HCT116 (cell line): ENCODE measurements at regions not wholly inside any gene's neighbourhood (a gene's known extent, or its start where the extent isn't known, plus 50 kb on each side); places are given as distances from the start of the nearest gene placed in this dataset.

Experiments
- ATAC-seq: fragments of 200-7000 bp; cut with Tn5 transposase; 2 replicates; pipeline ENCODE4 v1.9.1; 2020; ENCODE audit warnings: mild to moderate bottlenecking, moderate library complexity
- BruUV-seq: library from RNA; stranded (reverse); fragments of 400-500 nt; replicated peaks from 2 replicates; lab custom pipeline; 2021; lab: Mats Ljungman, UMichigan
- CTCF ChIA-PET: fragments of 300-600 bp; sonication (Branson Sonifier 250); formaldehyde crosslinking; loops from one replicate; lab custom pipeline; 2021; ENCODE audit warnings: antibody characterized with exemption; lab: Charles Lee
- POLR2A ChIA-PET: fragments of 300-600, 350-600 bp; sonication (Branson Sonifier 250); formaldehyde crosslinking; loops from one replicate; lab custom pipeline; 2021; ENCODE audit warnings: antibody characterized with exemption; lab: Charles Lee
- RAD21 ChIA-PET, 2 experiments: fragments of 300-600 bp; sonication (Branson Sonifier 250); formaldehyde crosslinking; loops; one replicate each; lab custom pipeline; 2023; ENCODE audit warnings: low total read pairs in 2 of 2; ENCODE audit not compliant: uncharacterized antibody in 2 of 2, unreplicated experiment in 2 of 2, low non-redundant PET in 1 of 2; lab: Charles Lee
- DNase-seq: peaks from one replicate; pipeline ENCODE4 v3.0.0-alpha.2; 2010; ENCODE audit warnings: low read depth, low spot score
- H2AFZ ChIP-seq: fragments of 200-600 bp; shearing (Covaris generic), sonication (generic); 2 replicates; pipeline ENCODE4 v1.6.1; 2017; ENCODE audit warnings: low read depth, mixed run types, mixed read lengths, antibody characterized with exemption, low read length; ENCODE audit not compliant: poor library complexity, severe bottlenecking
- H3K27ac ChIP-seq: 2 replicates; pipeline ENCODE4 v1.5.1; 2012; ENCODE audit warnings: low read depth, low read length
- H3K27me3 ChIP-seq: fragments of 200-600 bp; sonication (generic); 2 replicates; pipeline ENCODE4 v1.6.1; 2016; ENCODE audit warnings: mixed run types, low read length, mixed read lengths; ENCODE audit not compliant: insufficient read depth
- H3K36me3 ChIP-seq, 2 experiments: fragments of 200-500 bp in 1 of 2; fragments of 200-600 bp in 1 of 2; sonication (Bioruptor generic) in 1 of 2; sonication (generic) in 1 of 2; 2 replicates each; pipeline versions ENCODE4 v1.5.1 to v1.6.1; 2014 to 2016; ENCODE audit warnings: low read length in 2 of 2, inconsistent platforms in 1 of 2, mixed read lengths in 1 of 2, mixed run types in 1 of 2; ENCODE audit not compliant: insufficient read depth in 2 of 2, control insufficient read depth in 1 of 2
- H3K4me1 ChIP-seq, 2 experiments: fragments of 200-600 bp in 1 of 2; sonication (generic) in 1 of 2; 2 replicates each; pipeline versions ENCODE4 v1.5.1 to v1.6.1; 2012 to 2017; ENCODE audit warnings: low read length in 2 of 2, inconsistent platforms in 1 of 2, mild to moderate bottlenecking in 1 of 2, mixed read lengths in 1 of 2, mixed run types in 1 of 2, moderate library complexity in 1 of 2; ENCODE audit not compliant: insufficient read depth in 2 of 2, control insufficient read depth in 1 of 2
- H3K4me2 ChIP-seq: fragments of 200-600 bp; sonication (generic); 2 replicates; pipeline ENCODE4 v1.6.1; 2017; ENCODE audit warnings: mixed run types, low read length, mixed read lengths
- H3K4me3 ChIP-seq, 2 experiments: fragments of 200-600 bp in 1 of 2; sonication (generic) in 1 of 2; replicated peaks in 1 of 2; 2 replicates each; pipeline ENCODE4 v1.5.1; 2011 to 2016; ENCODE audit warnings: low read length in 2 of 2, control low read depth in 1 of 2, low read depth in 1 of 2, mild to moderate bottlenecking in 1 of 2, mixed read lengths in 1 of 2, mixed run types in 1 of 2
- H3K79me2 ChIP-seq: fragments of 200-600 bp; sonication (generic); 2 replicates; pipeline ENCODE4 v1.6.1; 2017; ENCODE audit warnings: mild to moderate bottlenecking, mixed run types, low read length, moderate library complexity, mixed read lengths; ENCODE audit not compliant: insufficient read depth
- H3K9ac ChIP-seq: fragments of 200-600 bp; sonication (generic); 2 replicates; pipeline ENCODE4 v1.6.1; 2016; ENCODE audit warnings: low read length, mixed read lengths
- H3K9me2 ChIP-seq: fragments of 200-600 bp; sonication (generic), shearing (Covaris generic); 2 replicates; pipeline ENCODE4 v1.6.1; 2017; ENCODE audit warnings: mixed run types, mild to moderate bottlenecking, moderate library complexity; ENCODE audit not compliant: insufficient read depth
- H3K9me3 ChIP-seq, 2 experiments: fragments of 200-500 bp in 1 of 2; fragments of 200-600 bp in 1 of 2; sonication (Bioruptor generic) in 1 of 2; sonication (generic) in 1 of 2; 2 replicates each; pipeline ENCODE4 v1.6.1; 2014 to 2017; ENCODE audit warnings: low read length in 2 of 2, mixed read lengths in 2 of 2, inconsistent platforms in 1 of 2, low read depth in 1 of 2, mild to moderate bottlenecking in 1 of 2, mixed run types in 1 of 2, moderate library complexity in 1 of 2; ENCODE audit not compliant: control insufficient read depth in 1 of 2, insufficient read depth in 1 of 2
- H4K20me1 ChIP-seq: fragments of 200-600 bp; sonication (generic), shearing (Covaris generic); 2 replicates; pipeline ENCODE4 v1.6.1; 2017; ENCODE audit warnings: mixed run types, mild to moderate bottlenecking, moderate library complexity; ENCODE audit not compliant: insufficient read depth
- CBX3 ChIP-seq: IDR thresholded peaks from 2 replicates; pipeline ENCODE4 v1.6.1; 2012; ENCODE audit warnings: low read depth
- CEBPB ChIP-seq: IDR thresholded peaks from 2 replicates; pipeline ENCODE4 v1.6.1; 2012; ENCODE audit warnings: low read depth
- CTCF ChIP-seq, 3 experiments: fragments of 200-600 bp in 1 of 3; sonication (generic) in 1 of 3; IDR thresholded peaks in 2 of 3; conservative IDR thresholded peaks in 1 of 3; 2 replicates each; pipeline ENCODE4 v1.5.1; 2012 to 2017; ENCODE audit warnings: low read depth in 2 of 3, low read length in 2 of 3, antibody characterized with exemption in 1 of 3, borderline replicate concordance in 1 of 3, control low read depth in 1 of 3, mild to moderate bottlenecking in 1 of 3, mixed read lengths in 1 of 3, mixed run types in 1 of 3, moderate library complexity in 1 of 3; ENCODE audit not compliant: insufficient read depth in 1 of 3
- EGR1 ChIP-seq: IDR thresholded peaks from 2 replicates; pipeline ENCODE4 v1.6.1; 2012; ENCODE audit warnings: low read depth
- ELF1 ChIP-seq: IDR thresholded peaks from 2 replicates; pipeline ENCODE4 v1.6.1; 2012; ENCODE audit warnings: low read depth, borderline replicate concordance
- EZH2 ChIP-seq: fragments of 200-600 bp; sonication (generic); IDR thresholded peaks from 2 replicates; pipeline ENCODE4 v1.6.1; 2017; ENCODE audit warnings: antibody characterized with exemption, mixed run types
- EZH2phosphoT487 ChIP-seq: fragments of 200-600 bp; IDR thresholded peaks from 2 replicates; pipeline ENCODE4 v1.6.1; 2018; ENCODE audit warnings: antibody characterized with exemption, borderline replicate concordance
- FOSL1 ChIP-seq: IDR thresholded peaks from 2 replicates; pipeline ENCODE4 v1.6.1; 2012; ENCODE audit warnings: low read depth
- POLR2A ChIP-seq: IDR thresholded peaks from 2 replicates; pipeline ENCODE4 v1.7.0; 2011; ENCODE audit warnings: borderline replicate concordance; ENCODE audit not compliant: insufficient read depth, insufficient read length; ENCODE audit errors: extremely low read depth
- RAD21 ChIP-seq: IDR thresholded peaks from 2 replicates; pipeline ENCODE4 v1.6.1; 2012; ENCODE audit warnings: low read depth, mild to moderate bottlenecking
- SIN3A ChIP-seq: IDR thresholded peaks from 2 replicates; pipeline ENCODE4 v1.6.1; 2012; ENCODE audit warnings: low read depth
- intact Hi-C: fragments of 100-400 bp; cut with micrococcal nuclease; formaldehyde crosslinking; loops from 2 replicates; pipeline ENCODE4 v1.10.0; 2022
- TF ChIP-seq, protein P1 (sequence below): IDR thresholded peaks from 2 replicates; pipeline ENCODE4 v1.6.1; 2012
- TF ChIP-seq, protein P2 (sequence below): IDR thresholded peaks from 2 replicates; pipeline ENCODE4 v1.6.1; 2012; ENCODE audit warnings: low read depth
- TF ChIP-seq, protein P3 (sequence below): IDR thresholded peaks from 2 replicates; pipeline ENCODE4 v1.6.1; 2012

DNA sequence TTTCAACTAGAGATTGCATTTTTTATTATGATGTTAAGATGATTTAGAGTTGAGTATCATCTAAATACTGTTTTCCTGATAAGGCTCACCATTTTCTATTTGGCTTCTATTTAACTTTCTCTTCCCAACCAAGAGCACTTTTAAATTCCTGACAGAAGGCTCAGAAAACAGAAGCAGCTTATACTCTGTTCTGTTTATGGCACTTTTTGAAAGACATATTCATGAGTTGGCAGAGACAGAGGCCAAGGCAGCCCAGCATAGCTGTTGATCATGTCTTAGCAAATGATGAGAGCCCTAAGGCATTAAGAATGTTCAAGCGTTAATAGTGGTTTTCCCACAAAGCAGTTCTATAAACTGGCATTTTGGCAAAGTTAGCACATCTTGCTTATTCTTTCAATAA lies 330.3 kb downstream of the TRAM1L1 start:
- no peaks in the 10 kb centered on the region for H3K9me2 ChIP-seq
- no peaks in the 10 kb centered on the region for H3K27me3 ChIP-seq
- CTCF ChIA-PET, result no interaction called here
- TF ChIP-seq EGR1, result no peak
- TF ChIP-seq, protein P1, sequence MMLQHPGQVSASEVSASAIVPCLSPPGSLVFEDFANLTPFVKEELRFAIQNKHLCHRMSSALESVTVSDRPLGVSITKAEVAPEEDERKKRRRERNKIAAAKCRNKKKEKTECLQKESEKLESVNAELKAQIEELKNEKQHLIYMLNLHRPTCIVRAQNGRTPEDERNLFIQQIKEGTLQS, result no peak
- TF ChIP-seq SIN3A, result no peak
- TF ChIP-seq, protein P2, sequence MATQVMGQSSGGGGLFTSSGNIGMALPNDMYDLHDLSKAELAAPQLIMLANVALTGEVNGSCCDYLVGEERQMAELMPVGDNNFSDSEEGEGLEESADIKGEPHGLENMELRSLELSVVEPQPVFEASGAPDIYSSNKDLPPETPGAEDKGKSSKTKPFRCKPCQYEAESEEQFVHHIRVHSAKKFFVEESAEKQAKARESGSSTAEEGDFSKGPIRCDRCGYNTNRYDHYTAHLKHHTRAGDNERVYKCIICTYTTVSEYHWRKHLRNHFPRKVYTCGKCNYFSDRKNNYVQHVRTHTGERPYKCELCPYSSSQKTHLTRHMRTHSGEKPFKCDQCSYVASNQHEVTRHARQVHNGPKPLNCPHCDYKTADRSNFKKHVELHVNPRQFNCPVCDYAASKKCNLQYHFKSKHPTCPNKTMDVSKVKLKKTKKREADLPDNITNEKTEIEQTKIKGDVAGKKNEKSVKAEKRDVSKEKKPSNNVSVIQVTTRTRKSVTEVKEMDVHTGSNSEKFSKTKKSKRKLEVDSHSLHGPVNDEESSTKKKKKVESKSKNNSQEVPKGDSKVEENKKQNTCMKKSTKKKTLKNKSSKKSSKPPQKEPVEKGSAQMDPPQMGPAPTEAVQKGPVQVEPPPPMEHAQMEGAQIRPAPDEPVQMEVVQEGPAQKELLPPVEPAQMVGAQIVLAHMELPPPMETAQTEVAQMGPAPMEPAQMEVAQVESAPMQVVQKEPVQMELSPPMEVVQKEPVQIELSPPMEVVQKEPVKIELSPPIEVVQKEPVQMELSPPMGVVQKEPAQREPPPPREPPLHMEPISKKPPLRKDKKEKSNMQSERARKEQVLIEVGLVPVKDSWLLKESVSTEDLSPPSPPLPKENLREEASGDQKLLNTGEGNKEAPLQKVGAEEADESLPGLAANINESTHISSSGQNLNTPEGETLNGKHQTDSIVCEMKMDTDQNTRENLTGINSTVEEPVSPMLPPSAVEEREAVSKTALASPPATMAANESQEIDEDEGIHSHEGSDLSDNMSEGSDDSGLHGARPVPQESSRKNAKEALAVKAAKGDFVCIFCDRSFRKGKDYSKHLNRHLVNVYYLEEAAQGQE, result no peak
- no peak for TF ChIP-seq EZH2
- H4K20me1 ChIP-seq, result no peaks in the 10 kb centered on the region; the same call in 1 of the 2 replicates
- no peak overlapping the region for H3K27ac ChIP-seq
- no peak for ATAC-seq
- no TSS peak for BruUV-seq
- H3K4me1 ChIP-seq, result no peaks in the 10 kb centered on the region
- intact Hi-C loops, result no loop called here
- RAD21 ChIA-PET, result no interaction called here
- no peak overlapping the region for H3K9ac ChIP-seq
- no peaks in the 10 kb centered on the region for H3K79me2 ChIP-seq
- H3K4me2 ChIP-seq, result no peak overlapping the region
- POLR2A ChIA-PET, result no interaction called here
- H3K36me3 ChIP-seq, result no peaks in the 10 kb centered on the region
- no peak overlapping the region for H3K4me3 ChIP-seq
- no peak for DNase-seq
- no peaks in the 10 kb centered on the region for H3K9me3 ChIP-seq
- H2AFZ ChIP-seq, result no peak overlapping the region

GRCh38 chr4:116752027-116752426 lies 333.3 kb downstream of the TRAM1L1 start:
- ChIA-PET POLR2A (no interaction called here), CTCF (no interaction called here), RAD21 (no interaction called here)
- H3K4me3 ChIP-seq, result no peak overlapping the region
- no peaks in the 10 kb centered on the region for H3K9me3 ChIP-seq
- H3K79me2 ChIP-seq, result no peaks in the 10 kb centered on the region
- no peaks in the 10 kb centered on the region; the same call in 1 of the 2 replicates for H4K20me1 ChIP-seq
- H3K4me2 ChIP-seq, result no peak overlapping the region
- H3K9me2 ChIP-seq, result no peaks in the 10 kb centered on the region
- H3K4me1 ChIP-seq, result no peaks in the 10 kb centered on the region
- no peak overlapping the region for H3K9ac ChIP-seq
- H2AFZ ChIP-seq, result no peak overlapping the region
- ATAC-seq (no peak), DNase-seq (no peak)
- H3K27me3 ChIP-seq, result no peaks in the 10 kb centered on the region
- intact Hi-C loops, result no loop called here
- BruUV-seq, result no TSS peak
- no peaks in the 10 kb centered on the region for H3K36me3 ChIP-seq
- no peak overlapping the region for H3K27ac ChIP-seq
- TF ChIP-seq EZH2phosphoT487 (no peak), POLR2A (no peak), RAD21 (no peak), CBX3 (no peak), CEBPB (no peak), EGR1 (no peak), FOSL1 (no peak), SIN3A (no peak), CTCF (IDR thresholded peaks at IDR 0.05 in 2 of 3, conservative IDR thresholded peaks at IDR 0.05 in 1 of 3; ENCODE audit: borderline replicate concordance in 1 of 3, insufficient read depth in 1 of 3, low read depth in 2 of 3, low read length in 2 of 3) (no peak), ELF1 (no peak)
- TF ChIP-seq, protein P1, result no peak
- TF ChIP-seq, protein P3, sequence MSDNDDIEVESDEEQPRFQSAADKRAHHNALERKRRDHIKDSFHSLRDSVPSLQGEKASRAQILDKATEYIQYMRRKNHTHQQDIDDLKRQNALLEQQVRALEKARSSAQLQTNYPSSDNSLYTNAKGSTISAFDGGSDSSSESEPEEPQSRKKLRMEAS, result no peak
